AG09309 (cell line): ENCODE measurements at regions not wholly inside any gene's neighbourhood (a gene's known extent, or its start where the extent isn't known, plus 50 kb on each side); places are given as distances from the start of the nearest gene placed in this dataset.

ENCODE experiments used
- DNase-seq: peaks from one replicate; pipeline ENCODE4 v3.0.0-alpha.2; 2010; ENCODE audit warnings: low read depth
- H3K4me3 ChIP-seq: 2 replicates; pipeline ENCODE4 v1.5.1; 2011; ENCODE audit warnings: mild to moderate bottlenecking, low read depth, low read length, moderate library complexity; ENCODE audit not compliant: control insufficient read depth
- TF ChIP-seq, protein P1 (sequence below): IDR thresholded peaks from 2 replicates; pipeline ENCODE4 v1.5.1; 2011; ENCODE audit warnings: mild to moderate bottlenecking, low read depth, low read length, inconsistent platforms; ENCODE audit not compliant: insufficient read depth, control insufficient read depth; ENCODE audit errors: missing control alignments

- DNase-seq, result no peak
- TF ChIP-seq, protein P1, sequence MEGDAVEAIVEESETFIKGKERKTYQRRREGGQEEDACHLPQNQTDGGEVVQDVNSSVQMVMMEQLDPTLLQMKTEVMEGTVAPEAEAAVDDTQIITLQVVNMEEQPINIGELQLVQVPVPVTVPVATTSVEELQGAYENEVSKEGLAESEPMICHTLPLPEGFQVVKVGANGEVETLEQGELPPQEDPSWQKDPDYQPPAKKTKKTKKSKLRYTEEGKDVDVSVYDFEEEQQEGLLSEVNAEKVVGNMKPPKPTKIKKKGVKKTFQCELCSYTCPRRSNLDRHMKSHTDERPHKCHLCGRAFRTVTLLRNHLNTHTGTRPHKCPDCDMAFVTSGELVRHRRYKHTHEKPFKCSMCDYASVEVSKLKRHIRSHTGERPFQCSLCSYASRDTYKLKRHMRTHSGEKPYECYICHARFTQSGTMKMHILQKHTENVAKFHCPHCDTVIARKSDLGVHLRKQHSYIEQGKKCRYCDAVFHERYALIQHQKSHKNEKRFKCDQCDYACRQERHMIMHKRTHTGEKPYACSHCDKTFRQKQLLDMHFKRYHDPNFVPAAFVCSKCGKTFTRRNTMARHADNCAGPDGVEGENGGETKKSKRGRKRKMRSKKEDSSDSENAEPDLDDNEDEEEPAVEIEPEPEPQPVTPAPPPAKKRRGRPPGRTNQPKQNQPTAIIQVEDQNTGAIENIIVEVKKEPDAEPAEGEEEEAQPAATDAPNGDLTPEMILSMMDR, result no peak
Observed at GRCh38 chr2:196383799-196384198, 212.4 kb upstream of the STK17B start.

GRCh38 chr2:196384729-196385128, 213.4 kb upstream of the STK17B start:
- no peak for DNase-seq
- no peak overlapping the region for H3K4me3 ChIP-seq
- TF ChIP-seq, protein P1, result no peak

More at GRCh38 chr2:196383799-196384198, 212.4 kb upstream of the STK17B start:
- H3K4me3 ChIP-seq, result no peak overlapping the region

DNA sequence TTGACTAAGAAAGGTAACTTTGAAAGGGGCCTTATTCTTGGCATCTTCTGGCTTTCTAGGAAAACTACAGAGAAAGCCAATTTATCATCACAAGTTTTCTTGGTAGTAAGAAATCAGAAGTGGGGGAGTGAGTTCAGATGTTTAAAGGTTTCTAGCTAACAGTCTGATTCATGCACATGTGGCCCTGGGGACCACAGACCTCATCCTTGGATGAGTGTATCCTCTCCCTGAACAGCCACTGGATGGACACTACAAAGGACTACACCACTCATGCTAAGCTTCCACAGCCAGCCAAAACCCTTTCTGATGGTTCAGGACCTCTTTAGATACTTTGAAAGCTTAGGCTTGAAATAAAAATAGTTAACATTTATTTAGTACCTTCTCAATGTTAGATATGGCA, 218.3 kb upstream of the STK17B start:
- DNase-seq, result no peak
- TF ChIP-seq, protein P1, result no peak
- no peak overlapping the region for H3K4me3 ChIP-seq

DNA sequence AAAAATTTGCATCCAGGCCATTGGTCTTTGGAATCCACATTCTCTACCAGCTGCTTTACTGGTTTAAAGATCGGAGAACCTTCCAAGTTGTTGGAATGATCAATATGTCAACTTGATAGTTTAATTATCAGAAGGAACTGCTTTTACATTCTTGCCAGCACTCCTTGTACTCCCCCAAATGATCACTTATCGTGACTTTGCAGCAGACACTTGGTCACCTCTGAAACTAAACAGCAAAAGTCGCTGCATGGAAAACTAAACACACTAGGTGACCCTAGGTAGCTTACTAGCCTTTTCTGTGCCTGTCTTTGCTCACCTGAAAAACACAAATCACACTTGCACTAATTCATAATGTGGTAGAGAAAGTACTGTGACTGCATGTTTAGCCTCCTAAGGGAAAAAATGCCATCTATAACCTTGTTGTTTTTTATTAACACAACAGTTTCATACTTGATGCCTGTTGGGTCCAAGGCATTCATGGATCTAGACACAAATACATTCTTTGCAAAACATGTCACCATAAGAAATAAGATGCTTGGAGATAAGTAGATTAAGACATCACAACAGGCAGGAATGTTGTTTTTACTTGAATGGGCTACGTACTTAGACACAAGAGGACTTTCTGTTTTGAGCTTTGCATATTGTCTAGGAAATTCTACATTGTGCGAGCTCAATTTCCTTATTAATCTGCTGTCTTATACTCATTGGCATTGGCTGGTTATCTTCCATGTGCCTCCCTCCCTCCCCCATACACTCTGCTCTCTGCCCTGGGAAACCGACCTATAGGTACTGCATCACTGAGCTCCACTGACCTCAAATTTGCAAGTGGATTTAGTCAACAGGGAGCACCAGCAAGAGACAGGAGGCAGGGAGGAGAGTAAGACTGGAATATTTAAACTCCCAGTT, 219.1 kb upstream of the STK17B start:
- no peak for DNase-seq
- TF ChIP-seq, protein P1, result no peak
- no peak overlapping the region for H3K4me3 ChIP-seq

- no peak overlapping the region for H3K4me3 ChIP-seq
- DNase-seq, result no peak
- TF ChIP-seq, protein P1, result no peak
Observed at GRCh38 chr2:196391149-196391479, 219.7 kb upstream of the STK17B start.

DNA sequence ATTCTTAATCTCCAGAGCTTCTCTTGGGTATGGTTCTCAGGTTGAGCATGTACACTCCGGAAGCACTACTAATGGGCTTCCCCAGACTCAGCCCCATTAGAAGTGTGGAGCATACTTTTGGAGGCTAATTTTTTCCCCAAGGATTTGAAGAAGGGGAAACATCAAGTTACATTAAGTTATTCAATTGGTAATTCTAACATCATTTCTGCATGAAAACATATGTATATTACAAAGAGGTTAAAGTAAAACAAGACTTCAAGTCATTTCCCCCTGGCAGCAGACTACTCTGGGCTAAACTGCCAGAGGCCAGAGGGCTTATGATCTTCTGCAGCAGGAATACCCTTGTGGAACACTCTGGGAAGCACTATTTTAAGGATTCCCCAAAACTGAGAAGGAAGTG, 227.7 kb upstream of the STK17B start:
- DNase-seq, result no peak
- no peak overlapping the region for H3K4me3 ChIP-seq
- TF ChIP-seq, protein P1, result no peak
